Fibroblast of villous mesenchyme (primary cell): ENCODE measurements at regions not wholly inside any gene's neighbourhood (a gene's known extent, or its start where the extent isn't known, plus 50 kb on each side); places are given as distances from the start of the nearest gene placed in this dataset.

Source experiments
- DNase-seq: peaks from one replicate; pipeline ENCODE4 v3.0.0-alpha.2; 2010; ENCODE audit warnings: low read depth
- H3K4me3 ChIP-seq: 2 replicates; pipeline ENCODE4 v1.5.1; 2011; ENCODE audit warnings: low read depth, mild to moderate bottlenecking, low read length
- CTCF ChIP-seq: IDR thresholded peaks from 2 replicates; pipeline ENCODE4 v1.5.1; 2012; ENCODE audit warnings: low read depth, mild to moderate bottlenecking, low read length; ENCODE audit not compliant: insufficient read depth

- no peak overlapping the region for H3K4me3 ChIP-seq
- TF ChIP-seq CTCF, result no peak
- DNase-seq, result no peak
Observed at GRCh38 chr9:129247285-129248153, 69.5 kb upstream of the IER5L start.

- H3K4me3 ChIP-seq, result no peak overlapping the region
- DNase-seq, result no peak
- TF ChIP-seq CTCF, result no peak
Observed at GRCh38 chr9:129245276-129245675, 67.2 kb upstream of the IER5L start.

- TF ChIP-seq CTCF, result no peak
- DNase-seq, result peak; percentile 69
- no peak overlapping the region for H3K4me3 ChIP-seq
Observed at GRCh38 chr9:129242971-129243561, 65.0 kb upstream of the IER5L start.

- no peak overlapping the region for H3K4me3 ChIP-seq
- TF ChIP-seq CTCF, result no peak
- no peak for DNase-seq
Observed at GRCh38 chr9:129242191-129242941, 64.3 kb upstream of the IER5L start.

GRCh38 chr9:129241725-129242124 lies 63.7 kb upstream of the IER5L start:
- no peak for DNase-seq
- no peak for TF ChIP-seq CTCF
- no peak overlapping the region for H3K4me3 ChIP-seq

- TF ChIP-seq CTCF, result no peak
- DNase-seq, result no peak
- no peak overlapping the region for H3K4me3 ChIP-seq
Observed at GRCh38 chr9:129240581-129241211, 62.6 kb upstream of the IER5L start.
